B cell (primary cell): ENCODE measurements at regions not wholly inside any gene's neighbourhood (a gene's known extent, or its start where the extent isn't known, plus 50 kb on each side); places are given as distances from the start of the nearest gene placed in this dataset.

Experiments used
- CTCF ChIP-seq: fragments of 200-600 bp; IDR thresholded peaks from one replicate; pipeline ENCODE4 v1.8.0; 2022; ENCODE audit warnings: antibody characterized with exemption, mild to moderate bottlenecking
- EZH2 ChIP-seq: IDR thresholded peaks from 2 replicates; pipeline ENCODE4 v1.6.1; 2012; ENCODE audit warnings: borderline replicate concordance, low read depth, mild to moderate bottlenecking, moderate library complexity, low read length; ENCODE audit not compliant: insufficient read depth, poor library complexity, severe bottlenecking

- TF ChIP-seq CTCF (no peak), EZH2 (no peak)
Measured at GRCh38 chr11:69588270-69588669, 52.7 kb upstream of the CCND1 start.
